ENCODE measurements at regions not wholly inside any gene's neighbourhood (a gene's known extent, or its start where the extent isn't known, plus 50 kb on each side); places are given as distances from the start of the nearest gene placed in this dataset.
"Not testable (repeated sequence)": the region's sequence is repeated elsewhere in the genome, so short reads cannot be mapped to it uniquely, and the experiment has no call there.

GRCh38 chr14:25820368-25820767 lies 770.4 kb upstream of the STXBP6 start:
- H3K4me3 ChIP-seq = no peak overlapping the region
- H3K9me3 ChIP-seq = no peaks in the 10 kb centered on the region
- WGBS, 2 donors = 95 to 100% methylated on average over 1 of the region's 1 CpG
- H3K36me3 ChIP-seq (ENCODE audit: low read depth, missing control alignments) = no peaks in the 10 kb centered on the region
- no peaks in the 10 kb centered on the region for H3K27me3 ChIP-seq
- peaks cover 3% of the 10 kb centered on the region for H3K4me1 ChIP-seq
- TF ChIP-seq POLR2A (IDR thresholded peaks at IDR 0.05) (no peak), CTCF (IDR thresholded peaks at IDR 0.05) (no peak)
- no peak for DNase-seq
- intact Hi-C loops (cut with DNase I; ENCODE audit: low total_unique reads) = no loop called here
- H3K27ac ChIP-seq = no peak overlapping the region

- H3K27me3 ChIP-seq; DNase-seq; intact Hi-C loops (cut with DNase I; ENCODE audit: low total_unique reads); H3K9me3 ChIP-seq; H3K4me1 ChIP-seq; H3K27ac ChIP-seq; H3K36me3 ChIP-seq (ENCODE audit: low read depth, missing control alignments); H3K4me3 ChIP-seq: not testable (repeated sequence)
- 78 to 93% methylated on average over 3 of the region's 3 CpGs for WGBS, 2 donors
Measured at GRCh38 chr14:25814622-25815021, 764.7 kb upstream of the STXBP6 start.

GRCh38 chr14:25803386-25804018 lies 753.6 kb upstream of the STXBP6 start:
- DNase-seq = no peak
- Histone ChIP-seq H3K27me3 (no peaks in the 10 kb centered on the region), H3K27ac (no peak overlapping the region), H3K9me3 (no peaks in the 10 kb centered on the region), H3K4me3 (no peak overlapping the region), H3K4me1 (no peaks in the 10 kb centered on the region), H3K36me3 (ENCODE audit: low read depth, missing control alignments) (no peaks in the 10 kb centered on the region)
- TF ChIP-seq CTCF (IDR thresholded peaks at IDR 0.05) (no peak), POLR2A (IDR thresholded peaks at IDR 0.05) (no peak)
- intact Hi-C loops (cut with DNase I; ENCODE audit: low total_unique reads) = no loop called here
- WGBS, 2 donors = 59 to 61% methylated on average over 2 of the region's 2 CpGs

GRCh38 chr14:25800841-25801240 lies 750.9 kb upstream of the STXBP6 start:
- Histone ChIP-seq H3K4me1 (no peaks in the 10 kb centered on the region), H3K27ac (no peak overlapping the region), H3K9me3 (no peaks in the 10 kb centered on the region), H3K27me3 (no peaks in the 10 kb centered on the region), H3K36me3 (ENCODE audit: low read depth, missing control alignments) (no peaks in the 10 kb centered on the region), H3K4me3 (no peak overlapping the region)
- WGBS, 2 donors = 84 to 91% methylated on average over 3 of the region's 3 CpGs
- intact Hi-C loops (cut with DNase I; ENCODE audit: low total_unique reads) = no loop called here
- TF ChIP-seq CTCF (IDR thresholded peaks at IDR 0.05) (no peak), POLR2A (IDR thresholded peaks at IDR 0.05) (no peak)
- no peak for DNase-seq

GRCh38 chr14:25788252-25788651 lies 738.3 kb upstream of the STXBP6 start:
- TF ChIP-seq POLR2A (IDR thresholded peaks at IDR 0.05) = no peak
- no peak for TF ChIP-seq CTCF (IDR thresholded peaks at IDR 0.05)
- H3K27me3 ChIP-seq = no peaks in the 10 kb centered on the region
- intact Hi-C loops (cut with DNase I; ENCODE audit: low total_unique reads) = no loop called here
- H3K36me3 ChIP-seq (ENCODE audit: low read depth, missing control alignments) = no peaks in the 10 kb centered on the region
- no peaks in the 10 kb centered on the region for H3K9me3 ChIP-seq
- H3K4me1 ChIP-seq = no peaks in the 10 kb centered on the region
- H3K4me3 ChIP-seq = no peak overlapping the region
- WGBS, 2 donors = 85 to 86% methylated on average over 1 of the region's 1 CpG
- no peak for DNase-seq
- H3K27ac ChIP-seq = no peak overlapping the region
